ENCODE measurements at regions not wholly inside any gene's neighbourhood (a gene's known extent, or its start where the extent isn't known, plus 50 kb on each side); places are given as distances from the start of the nearest gene placed in this dataset.
"Not testable (repeated sequence)": the region's sequence is repeated elsewhere in the genome, so short reads cannot be mapped to it uniquely, and the experiment has no call there.

GRCh38 chr14:105729825-105730368, 203.5 kb downstream of the TMEM121 start:
- H3K36me3 Mint-ChIP-seq (ENCODE audit: low read depth) = peaks cover 40% of the 10 kb centered on the region
- H3F3A ChIP-seq (replicated peaks; ENCODE audit: low read depth); H3K27me3 ChIP-seq (ENCODE audit: insufficient read depth); ATAC-seq; H3K4me2 ChIP-seq; H3K4me3 ChIP-seq; H3K27ac Mint-ChIP-seq; H3K4me1 ChIP-seq (ENCODE audit: insufficient read depth); H3K27me3 Mint-ChIP-seq (ENCODE audit: insufficient read depth, low read depth, poor library complexity); H3K27ac ChIP-seq (ENCODE audit: low read depth); H3K9me2 ChIP-seq (ENCODE audit: insufficient read depth); DNase-seq (ENCODE audit: low spot score); H4K20me1 ChIP-seq (replicated peaks; ENCODE audit: insufficient read depth); H3K4me3 Mint-ChIP-seq; H3K4me1 Mint-ChIP-seq; H3K79me2 ChIP-seq (replicated peaks; ENCODE audit: insufficient read depth); H3K36me3 ChIP-seq (ENCODE audit: insufficient read depth); H2AFZ ChIP-seq: not testable (repeated sequence)
- H3K9me3 Mint-ChIP-seq = peaks cover 75% of the 10 kb centered on the region

- H3K4me3 Mint-ChIP-seq; DNase-seq (ENCODE audit: low spot score); H3K79me2 ChIP-seq (replicated peaks; ENCODE audit: insufficient read depth); H3K4me3 ChIP-seq; H3K9me2 ChIP-seq (ENCODE audit: insufficient read depth); H3K27ac ChIP-seq (ENCODE audit: low read depth); H3F3A ChIP-seq (replicated peaks; ENCODE audit: low read depth); H3K4me1 Mint-ChIP-seq; H3K4me1 ChIP-seq (ENCODE audit: insufficient read depth); ATAC-seq; H3K27me3 Mint-ChIP-seq (ENCODE audit: insufficient read depth, low read depth, poor library complexity); H3K27me3 ChIP-seq (ENCODE audit: insufficient read depth); H3K4me2 ChIP-seq; H2AFZ ChIP-seq; H3K36me3 ChIP-seq (ENCODE audit: insufficient read depth); H3K27ac Mint-ChIP-seq; H4K20me1 ChIP-seq (replicated peaks; ENCODE audit: insufficient read depth): not testable (repeated sequence)
- Mint-ChIP-seq H3K36me3 (ENCODE audit: low read depth) (peaks cover 39% of the 10 kb centered on the region), H3K9me3 (peaks cover 78% of the 10 kb centered on the region)
These were observed 204.3 kb downstream of the TMEM121 start for GRCh38 chr14:105730731-105731130.

- H3K4me1 Mint-ChIP-seq; H3K4me2 ChIP-seq; H4K20me1 ChIP-seq (replicated peaks; ENCODE audit: insufficient read depth); H3K79me2 ChIP-seq (replicated peaks; ENCODE audit: insufficient read depth); DNase-seq (ENCODE audit: low spot score); H3K9me2 ChIP-seq (ENCODE audit: insufficient read depth); H3K27me3 Mint-ChIP-seq (ENCODE audit: insufficient read depth, low read depth, poor library complexity); H2AFZ ChIP-seq; H3K27ac Mint-ChIP-seq; H3K27me3 ChIP-seq (ENCODE audit: insufficient read depth); H3K4me3 Mint-ChIP-seq; H3K4me3 ChIP-seq; ATAC-seq; H3K36me3 ChIP-seq (ENCODE audit: insufficient read depth); H3K27ac ChIP-seq (ENCODE audit: low read depth); H3K4me1 ChIP-seq (ENCODE audit: insufficient read depth); H3F3A ChIP-seq (replicated peaks; ENCODE audit: low read depth): not testable (repeated sequence)
- H3K36me3 Mint-ChIP-seq (ENCODE audit: low read depth) = peaks cover 39% of the 10 kb centered on the region
- peaks cover 77% of the 10 kb centered on the region for H3K9me3 Mint-ChIP-seq
These were observed 205.0 kb downstream of the TMEM121 start for GRCh38 chr14:105731221-105731985.

GRCh38 chr14:105733081-105734065, 207.0 kb downstream of the TMEM121 start:
- Mint-ChIP-seq H3K9me3 (peaks cover 72% of the 10 kb centered on the region), H3K36me3 (ENCODE audit: low read depth) (peaks cover 42% of the 10 kb centered on the region), H3K27me3 (ENCODE audit: insufficient read depth, low read depth, poor library complexity) (no peaks in the 10 kb centered on the region), H3K27ac (no peak overlapping the region), H3K4me3 (no peak overlapping the region), H3K4me1 (no peaks in the 10 kb centered on the region)
- Histone ChIP-seq H3K4me1 (ENCODE audit: insufficient read depth) (no peaks in the 10 kb centered on the region), H3F3A (replicated peaks; ENCODE audit: low read depth) (no peaks in the 10 kb centered on the region), H3K79me2 (replicated peaks; ENCODE audit: insufficient read depth) (no peaks in the 10 kb centered on the region), H2AFZ (no peak overlapping the region), H3K9me2 (ENCODE audit: insufficient read depth) (no peaks in the 10 kb centered on the region), H3K36me3 (ENCODE audit: insufficient read depth) (no peaks in the 10 kb centered on the region), H3K27ac (ENCODE audit: low read depth) (no peak overlapping the region), H3K27me3 (ENCODE audit: insufficient read depth) (no peaks in the 10 kb centered on the region), H4K20me1 (replicated peaks; ENCODE audit: insufficient read depth) (no peaks in the 10 kb centered on the region), H3K4me2 (no peak overlapping the region), H3K4me3 (no peak overlapping the region)
- ATAC-seq = no peak
- no peak for DNase-seq (ENCODE audit: low spot score)
- TF ChIP-seq REST (IDR thresholded peaks at IDR 0.05; ENCODE audit: unreplicated experiment) = no peak
- TF ChIP-seq CREB1 (CRISPR knock-in tag; IDR thresholded peaks at IDR 0.05; ENCODE audit: low read depth) = no peak
- no peak for TF ChIP-seq ZNF331 (CRISPR knock-in tag; IDR thresholded peaks at IDR 0.05; ENCODE audit: low read depth)
- no peak for TF ChIP-seq STAT1 (IDR thresholded peaks at IDR 0.05; ENCODE audit: unreplicated experiment)
- TF ChIP-seq JUNB (IDR thresholded peaks at IDR 0.05; ENCODE audit: unreplicated experiment) = no peak
- no peak for TF ChIP-seq CTCF (conservative IDR thresholded peaks at IDR 0.05; ENCODE audit: low read depth in 2 of 2)
